Activated CD4-positive, alpha-beta T cell treated with anti-CD3 and anti-CD28 coated beads, Interleukin-2, Interleukin-4, amounts not matched to agents 100 ng/mL and 50 ng/mL, durations not matched to agents 16 hours and 8 hours (primary cell): ENCODE measurements at regions not wholly inside any gene's neighbourhood (a gene's known extent, or its start where the extent isn't known, plus 50 kb on each side); places are given as distances from the start of the nearest gene placed in this dataset.

Experiments
- DNase-seq: peaks from one replicate; pipeline ENCODE4 v3.0.0-alpha.2; 2020; ENCODE audit warnings: low spot score

GRCh38 chr14:62532181-62532580, 513.1 kb downstream of the KCNH5 start:
- DNase-seq = no peak

GRCh38 chr14:62546862-62547474, 498.3 kb downstream of the KCNH5 start:
- DNase-seq = no peak

GRCh38 chr14:62557416-62557815, 487.8 kb downstream of the KCNH5 start:
- DNase-seq = no peak

GRCh38 chr14:62558451-62558850, 486.8 kb downstream of the KCNH5 start:
- no peak for DNase-seq

GRCh38 chr14:62585247-62585646, 460.0 kb downstream of the KCNH5 start:
- DNase-seq = no peak

GRCh38 chr14:62592877-62593276, 452.4 kb downstream of the KCNH5 start:
- DNase-seq = no peak

GRCh38 chr14:62597143-62597542, 448.1 kb downstream of the KCNH5 start:
- no peak for DNase-seq

GRCh38 chr14:62599616-62600385, 445.5 kb downstream of the KCNH5 start:
- no peak for DNase-seq

GRCh38 chr14:62602712-62603111, 442.5 kb downstream of the KCNH5 start:
- DNase-seq = no peak

GRCh38 chr14:62604524-62604923, 440.7 kb downstream of the KCNH5 start:
- no peak for DNase-seq

- no peak for DNase-seq
Measured at GRCh38 chr14:62614122-62614521, 431.1 kb downstream of the KCNH5 start.

- no peak for DNase-seq
Measured at GRCh38 chr14:62616668-62617067, 428.6 kb downstream of the KCNH5 start.

GRCh38 chr14:62626416-62626815, 418.8 kb downstream of the KCNH5 start:
- DNase-seq = no peak

- DNase-seq = no peak
Measured at GRCh38 chr14:62629176-62629725, 416.0 kb downstream of the KCNH5 start.

GRCh38 chr14:62631176-62631575, 414.1 kb downstream of the KCNH5 start:
- no peak for DNase-seq

- no peak for DNase-seq
Measured at GRCh38 chr14:62632771-62633170, 412.5 kb downstream of the KCNH5 start.

GRCh38 chr14:62645649-62646048, 399.6 kb downstream of the KCNH5 start:
- DNase-seq = no peak
